NCI-H510A (cell line): ENCODE measurements at regions not wholly inside any gene's neighbourhood (a gene's known extent, or its start where the extent isn't known, plus 50 kb on each side); places are given as distances from the start of the nearest gene placed in this dataset.

Experiments
- DNase-seq: peaks from one replicate; lab custom pipeline; 2025; lab: John Stamatoyannopoulos, UW

- DNase-seq, result no peak
These were observed 353.0 kb upstream of the CDH5 start for GRCh38 chr16:66013486-66013885.

GRCh38 chr16:66008136-66008535, 358.4 kb upstream of the CDH5 start:
- DNase-seq, result no peak

GRCh38 chr16:66007717-66008116, 358.8 kb upstream of the CDH5 start:
- DNase-seq, result no peak

GRCh38 chr16:66006485-66006884, 360.0 kb upstream of the CDH5 start:
- DNase-seq, result no peak

- DNase-seq, result no peak
These were observed 361.8 kb upstream of the CDH5 start for GRCh38 chr16:66004699-66005098.

- DNase-seq, result no peak
These were observed 363.3 kb upstream of the CDH5 start for GRCh38 chr16:66003201-66003600.

- no peak for DNase-seq
These were observed 363.9 kb upstream of the CDH5 start for GRCh38 chr16:66002601-66003000.

- no peak for DNase-seq
These were observed 365.1 kb upstream of the CDH5 start for GRCh38 chr16:66001432-66001831.

GRCh38 chr16:65998443-65998842, 368.0 kb upstream of the CDH5 start:
- DNase-seq, result no peak

GRCh38 chr16:65994291-65994690, 372.2 kb upstream of the CDH5 start:
- no peak for DNase-seq

GRCh38 chr16:65991149-65991701, 375.3 kb upstream of the CDH5 start:
- no peak for DNase-seq

- no peak for DNase-seq
These were observed 376.5 kb upstream of the CDH5 start for GRCh38 chr16:65989861-65990604.

GRCh38 chr16:65988024-65988595, 378.4 kb upstream of the CDH5 start:
- no peak for DNase-seq

GRCh38 chr16:65984296-65984695, 382.2 kb upstream of the CDH5 start:
- DNase-seq, result no peak

- DNase-seq, result no peak
These were observed 385.4 kb upstream of the CDH5 start for GRCh38 chr16:65981057-65981456.

GRCh38 chr16:65975049-65975708, 391.3 kb upstream of the CDH5 start:
- DNase-seq, result no peak

- no peak for DNase-seq
These were observed 399.1 kb upstream of the CDH5 start for GRCh38 chr16:65967376-65967775.

- no peak for DNase-seq
These were observed 400.9 kb upstream of the CDH5 start for GRCh38 chr16:65965628-65966027.

GRCh38 chr16:65964752-65965151, 401.7 kb upstream of the CDH5 start:
- no peak for DNase-seq

- DNase-seq, result no peak
These were observed 404.9 kb upstream of the CDH5 start for GRCh38 chr16:65961476-65962143.

- no peak for DNase-seq
These were observed 406.5 kb upstream of the CDH5 start for GRCh38 chr16:65959983-65960382.

- DNase-seq, result no peak
These were observed 408.4 kb upstream of the CDH5 start for GRCh38 chr16:65958086-65958485.

GRCh38 chr16:65956100-65956499, 410.4 kb upstream of the CDH5 start:
- no peak for DNase-seq
